ENCODE measurements at regions not wholly inside any gene's neighbourhood (a gene's known extent, or its start where the extent isn't known, plus 50 kb on each side); places are given as distances from the start of the nearest gene placed in this dataset.

- H3K27ac ChIP-seq (ENCODE audit: poor library complexity, severe bottlenecking) = no peak overlapping the region
- no peaks in the 10 kb centered on the region for H3K9me3 ChIP-seq (ENCODE audit: severe bottlenecking)
- no peak overlapping the region for H3K4me3 ChIP-seq (ENCODE audit: severe bottlenecking)
- no peaks in the 10 kb centered on the region for H3K4me1 ChIP-seq (ENCODE audit: insufficient read depth, poor library complexity, severe bottlenecking)
- no peak for DNase-seq (ENCODE audit: low spot score)
- no peaks in the 10 kb centered on the region for H3K36me3 ChIP-seq (ENCODE audit: low read depth)
- ATAC-seq (ENCODE audit: low read depth) = no peak
- no peak for TF ChIP-seq CTCF (IDR thresholded peaks at IDR 0.05; ENCODE audit: poor library complexity, severe bottlenecking)
- H3K27me3 ChIP-seq (ENCODE audit: insufficient read depth, poor library complexity, severe bottlenecking) = no peaks in the 10 kb centered on the region
These were observed 166.6 kb upstream of the S1PR3 start for GRCh38 chr9:88824711-88825110.

- no peak for TF ChIP-seq CTCF (IDR thresholded peaks at IDR 0.05; ENCODE audit: poor library complexity, severe bottlenecking)
- DNase-seq (ENCODE audit: low spot score) (no peak), ATAC-seq (ENCODE audit: low read depth) (no peak)
- no peaks in the 10 kb centered on the region for H3K4me1 ChIP-seq (ENCODE audit: insufficient read depth, poor library complexity, severe bottlenecking)
- H3K4me3 ChIP-seq (ENCODE audit: severe bottlenecking) = no peak overlapping the region
- no peaks in the 10 kb centered on the region for H3K9me3 ChIP-seq (ENCODE audit: severe bottlenecking)
- no peaks in the 10 kb centered on the region for H3K27me3 ChIP-seq (ENCODE audit: insufficient read depth, poor library complexity, severe bottlenecking)
- no peaks in the 10 kb centered on the region for H3K36me3 ChIP-seq (ENCODE audit: low read depth)
- H3K27ac ChIP-seq (ENCODE audit: poor library complexity, severe bottlenecking) = no peak overlapping the region
These were observed 165.1 kb upstream of the S1PR3 start for GRCh38 chr9:88826181-88826580.

GRCh38 chr9:88826771-88827181 lies 164.5 kb upstream of the S1PR3 start:
- DNase-seq (ENCODE audit: low spot score) (no peak), ATAC-seq (ENCODE audit: low read depth) (no peak)
- H3K27ac ChIP-seq (ENCODE audit: poor library complexity, severe bottlenecking) = no peak overlapping the region
- no peaks in the 10 kb centered on the region for H3K4me1 ChIP-seq (ENCODE audit: insufficient read depth, poor library complexity, severe bottlenecking)
- H3K9me3 ChIP-seq (ENCODE audit: severe bottlenecking) = no peaks in the 10 kb centered on the region
- no peak overlapping the region for H3K4me3 ChIP-seq (ENCODE audit: severe bottlenecking)
- H3K27me3 ChIP-seq (ENCODE audit: insufficient read depth, poor library complexity, severe bottlenecking) = no peaks in the 10 kb centered on the region
- H3K36me3 ChIP-seq (ENCODE audit: low read depth) = no peaks in the 10 kb centered on the region
- TF ChIP-seq CTCF (IDR thresholded peaks at IDR 0.05; ENCODE audit: poor library complexity, severe bottlenecking) = no peak

- no peak for TF ChIP-seq CTCF (IDR thresholded peaks at IDR 0.05; ENCODE audit: poor library complexity, severe bottlenecking)
- H3K36me3 ChIP-seq (ENCODE audit: low read depth) = no peaks in the 10 kb centered on the region
- H3K27ac ChIP-seq (ENCODE audit: poor library complexity, severe bottlenecking) = no peak overlapping the region
- no peaks in the 10 kb centered on the region for H3K27me3 ChIP-seq (ENCODE audit: insufficient read depth, poor library complexity, severe bottlenecking)
- no peak overlapping the region for H3K4me3 ChIP-seq (ENCODE audit: severe bottlenecking)
- ATAC-seq (ENCODE audit: low read depth) = no peak
- H3K4me1 ChIP-seq (ENCODE audit: insufficient read depth, poor library complexity, severe bottlenecking) = no peaks in the 10 kb centered on the region
- H3K9me3 ChIP-seq (ENCODE audit: severe bottlenecking) = no peaks in the 10 kb centered on the region
- no peak for DNase-seq (ENCODE audit: low spot score)
These were observed 163.2 kb upstream of the S1PR3 start for GRCh38 chr9:88828018-88828417.

GRCh38 chr9:88828492-88828974 lies 162.7 kb upstream of the S1PR3 start:
- Histone ChIP-seq H3K4me3 (ENCODE audit: severe bottlenecking) (no peak overlapping the region), H3K27me3 (ENCODE audit: insufficient read depth, poor library complexity, severe bottlenecking) (no peaks in the 10 kb centered on the region), H3K4me1 (ENCODE audit: insufficient read depth, poor library complexity, severe bottlenecking) (no peaks in the 10 kb centered on the region), H3K9me3 (ENCODE audit: severe bottlenecking) (no peaks in the 10 kb centered on the region), H3K36me3 (ENCODE audit: low read depth) (no peaks in the 10 kb centered on the region), H3K27ac (ENCODE audit: poor library complexity, severe bottlenecking) (no peak overlapping the region)
- no peak for TF ChIP-seq CTCF (IDR thresholded peaks at IDR 0.05; ENCODE audit: poor library complexity, severe bottlenecking)
- ATAC-seq (ENCODE audit: low read depth) = no peak
- DNase-seq (ENCODE audit: low spot score) = no peak

All from RWPE2 (cell line).